ENCODE measurements at regions not wholly inside any gene's neighbourhood (a gene's known extent, or its start where the extent isn't known, plus 50 kb on each side); places are given as distances from the start of the nearest gene placed in this dataset.
"Not testable (repeated sequence)": the region's sequence is repeated elsewhere in the genome, so short reads cannot be mapped to it uniquely, and the experiment has no call there.

- DNase-seq: no peak
- no peak overlapping the region for H3K27ac Mint-ChIP-seq
- no peaks in the 10 kb centered on the region for H3K36me3 Mint-ChIP-seq (ENCODE audit: insufficient read depth in 2 of 2)
- no peaks in the 10 kb centered on the region for H3K4me1 Mint-ChIP-seq (ENCODE audit: low read depth)
- ATAC-seq (replicated peaks in 1 of 2): no peak
- no peak overlapping the region for H3K4me3 Mint-ChIP-seq
- peaks cover 35% of the 10 kb centered on the region for H3K27me3 Mint-ChIP-seq (ENCODE audit: low read depth)
- no peaks in the 10 kb centered on the region for H3K9me3 Mint-ChIP-seq
Measured at GRCh38 chr11:69575296-69576068, 65.5 kb upstream of the CCND1 start.

- Mint-ChIP-seq H3K36me3 (ENCODE audit: insufficient read depth in 2 of 2) (no peaks in the 10 kb centered on the region), H3K4me3 (no peak overlapping the region), H3K9me3 (no peaks in the 10 kb centered on the region), H3K27me3 (ENCODE audit: low read depth) (peaks cover 34% of the 10 kb centered on the region), H3K27ac (no peak overlapping the region), H3K4me1 (ENCODE audit: low read depth) (no peaks in the 10 kb centered on the region)
- DNase-seq (no peak), ATAC-seq (replicated peaks in 1 of 2) (no peak)
Measured at GRCh38 chr11:69576069-69576782, 64.7 kb upstream of the CCND1 start.

- no peak for DNase-seq
Measured at GRCh38 chr11:69578167-69578566, 62.8 kb upstream of the CCND1 start.

GRCh38 chr11:69580529-69580928 lies 60.4 kb upstream of the CCND1 start:
- H3K4me3 Mint-ChIP-seq: no peak overlapping the region
- peaks cover 19% of the 10 kb centered on the region for H3K27me3 Mint-ChIP-seq (ENCODE audit: low read depth)
- peaks cover 0 to 3% of the 10 kb centered on the region in 2 donors for H3K9me3 Mint-ChIP-seq
- no peaks in the 10 kb centered on the region for H3K36me3 Mint-ChIP-seq (ENCODE audit: insufficient read depth in 2 of 2)
- no peak overlapping the region for H3K27ac Mint-ChIP-seq
- no peaks in the 10 kb centered on the region for H3K4me1 Mint-ChIP-seq (ENCODE audit: low read depth)
- no peak for DNase-seq
- no peak for ATAC-seq (replicated peaks in 1 of 2)

More at GRCh38 chr11:69578167-69578566, 62.8 kb upstream of the CCND1 start:
- H3K36me3 Mint-ChIP-seq (ENCODE audit: insufficient read depth in 2 of 2): no peaks in the 10 kb centered on the region
- H3K27ac Mint-ChIP-seq: no peak overlapping the region
- no peaks in the 10 kb centered on the region for H3K4me1 Mint-ChIP-seq (ENCODE audit: low read depth)
- no peak for ATAC-seq (replicated peaks in 1 of 2)
- H3K9me3 Mint-ChIP-seq: no peaks in the 10 kb centered on the region
- H3K27me3 Mint-ChIP-seq (ENCODE audit: low read depth): peaks cover 27% of the 10 kb centered on the region
- no peak overlapping the region for H3K4me3 Mint-ChIP-seq

GRCh38 chr11:69582756-69583467 lies 58.0 kb upstream of the CCND1 start:
- Mint-ChIP-seq H3K9me3 (peaks cover 0 to 3% of the 10 kb centered on the region in 2 donors), H3K4me1 (ENCODE audit: low read depth) (no peaks in the 10 kb centered on the region), H3K27ac (no peak overlapping the region), H3K4me3 (no peak overlapping the region), H3K36me3 (ENCODE audit: insufficient read depth in 2 of 2) (no peaks in the 10 kb centered on the region), H3K27me3 (ENCODE audit: low read depth) (peaks cover 16% of the 10 kb centered on the region)
- DNase-seq: no peak
- ATAC-seq (replicated peaks in 1 of 2): no peak

- H3K9me3 Mint-ChIP-seq: peaks cover 0 to 3% of the 10 kb centered on the region in 2 donors
- no peak overlapping the region for H3K27ac Mint-ChIP-seq
- H3K27me3 Mint-ChIP-seq (ENCODE audit: low read depth): peaks cover 26% of the 10 kb centered on the region
- H3K4me1 Mint-ChIP-seq (ENCODE audit: low read depth): no peaks in the 10 kb centered on the region
- ATAC-seq (replicated peaks in 1 of 2) (no peak), DNase-seq (no peak)
- no peaks in the 10 kb centered on the region for H3K36me3 Mint-ChIP-seq (ENCODE audit: insufficient read depth in 2 of 2)
- H3K4me3 Mint-ChIP-seq: no peak overlapping the region
Measured at GRCh38 chr11:69584160-69584559, 56.8 kb upstream of the CCND1 start.

- no peak overlapping the region for H3K27ac Mint-ChIP-seq
- no peaks in the 10 kb centered on the region for H3K36me3 Mint-ChIP-seq (ENCODE audit: insufficient read depth in 2 of 2)
- peaks cover 26% of the 10 kb centered on the region for H3K27me3 Mint-ChIP-seq (ENCODE audit: low read depth)
- H3K4me1 Mint-ChIP-seq (ENCODE audit: low read depth): no peaks in the 10 kb centered on the region
- no peak for DNase-seq
- no peak for ATAC-seq (replicated peaks in 1 of 2)
- H3K4me3 Mint-ChIP-seq: no peak overlapping the region
- peaks cover 0 to 5% of the 10 kb centered on the region in 2 donors for H3K9me3 Mint-ChIP-seq
Measured at GRCh38 chr11:69585385-69585784, 55.6 kb upstream of the CCND1 start.

GRCh38 chr11:69587454-69588090 lies 53.4 kb upstream of the CCND1 start:
- H3K9me3 Mint-ChIP-seq: peaks cover 0 to 5% of the 10 kb centered on the region in 2 donors
- H3K27ac Mint-ChIP-seq: no peak overlapping the region
- H3K27me3 Mint-ChIP-seq (ENCODE audit: low read depth): peaks cover 22% of the 10 kb centered on the region
- no peak overlapping the region for H3K4me3 Mint-ChIP-seq
- no peaks in the 10 kb centered on the region for H3K4me1 Mint-ChIP-seq (ENCODE audit: low read depth)
- H3K36me3 Mint-ChIP-seq (ENCODE audit: insufficient read depth in 2 of 2): no peaks in the 10 kb centered on the region
- DNase-seq (no peak), ATAC-seq (replicated peaks in 1 of 2) (no peak)

GRCh38 chr11:69588270-69588669 lies 52.7 kb upstream of the CCND1 start:
- Mint-ChIP-seq H3K36me3 (ENCODE audit: insufficient read depth in 2 of 2) (no peaks in the 10 kb centered on the region), H3K27me3 (ENCODE audit: low read depth) (peaks cover 18% of the 10 kb centered on the region), H3K27ac (no peak overlapping the region), H3K4me3 (no peak overlapping the region), H3K4me1 (ENCODE audit: low read depth) (no peaks in the 10 kb centered on the region), H3K9me3 (peaks cover 0 to 5% of the 10 kb centered on the region in 2 donors)
- DNase-seq (no peak), ATAC-seq (replicated peaks in 1 of 2) (no peak)

GRCh38 chr11:69590088-69590487 lies 50.9 kb upstream of the CCND1 start:
- H3K4me1 Mint-ChIP-seq (ENCODE audit: low read depth); H3K27ac Mint-ChIP-seq; H3K36me3 Mint-ChIP-seq (ENCODE audit: insufficient read depth in 2 of 2); DNase-seq; H3K4me3 Mint-ChIP-seq; H3K9me3 Mint-ChIP-seq; ATAC-seq (replicated peaks in 1 of 2): not testable (repeated sequence)
- H3K27me3 Mint-ChIP-seq (ENCODE audit: low read depth): peaks cover 18% of the 10 kb centered on the region
